Activated naive CD4-positive, alpha-beta T cell treated with anti-CD3 and anti-CD28 coated beads, Interleukin-2, amount 50 U/mL, for 72 hours (primary cell): ENCODE measurements at regions not wholly inside any gene's neighbourhood (a gene's known extent, or its start where the extent isn't known, plus 50 kb on each side); places are given as distances from the start of the nearest gene placed in this dataset.

Experiments used
- ATAC-seq, 2 donors: fragments of 150-1000 bp; cut with Tn5 transposase; 2 replicates each; pipeline ENCODE4 v1.10.0; 2021; ENCODE audit warnings: mild to moderate bottlenecking in 2 of 2, moderate library complexity in 2 of 2
- DNase-seq, 2 donors: peaks; one replicate each; pipeline ENCODE4 v3.0.0; 2021 to 2022; ENCODE audit warnings: low spot score in 2 of 2
- H3K27ac Mint-ChIP-seq, 2 donors: one replicate each; pipeline ENCODE4 v1.8.0; 2022; ENCODE audit warnings: mild to moderate bottlenecking in 2 of 2, mixed read lengths in 2 of 2
- H3K36me3 Mint-ChIP-seq, 2 donors: one replicate each; pipeline ENCODE4 v1.8.0; 2022; ENCODE audit warnings: mixed read lengths in 2 of 2
- H3K9me3 Mint-ChIP-seq, 2 donors: one replicate each; pipeline ENCODE4 v1.8.0; 2022; ENCODE audit warnings: mixed read lengths in 2 of 2

DNA sequence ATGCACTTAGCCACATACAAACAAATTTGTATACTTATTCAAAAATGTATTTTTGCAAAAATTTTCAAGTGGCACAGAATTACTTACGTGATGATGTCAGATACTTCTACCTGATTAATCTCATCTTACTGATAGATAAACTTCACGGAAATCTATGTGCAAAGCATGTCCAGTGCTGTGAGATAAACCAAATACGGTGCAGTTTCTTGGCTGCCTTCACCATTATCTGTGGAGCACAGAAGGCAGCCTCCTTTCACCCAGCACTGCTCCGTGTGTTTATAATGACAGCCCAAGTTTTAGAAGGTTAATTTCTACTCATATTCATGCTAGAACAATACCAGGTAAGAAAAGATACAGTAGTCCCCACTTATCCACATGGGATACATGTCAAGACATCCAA lies 59.0 kb upstream of the PDE10A start:
- Mint-ChIP-seq H3K27ac (no peak overlapping the region), H3K36me3 (no peaks in the 10 kb centered on the region), H3K9me3 (no peaks in the 10 kb centered on the region)
- no peak for DNase-seq
- ATAC-seq, result no peak

- no peak overlapping the region for H3K27ac Mint-ChIP-seq
- DNase-seq (no peak), ATAC-seq (no peak)
- no peaks in the 10 kb centered on the region for H3K36me3 Mint-ChIP-seq
- H3K9me3 Mint-ChIP-seq, result no peaks in the 10 kb centered on the region
Measured at GRCh38 chr6:165721356-165721755, 58.3 kb upstream of the PDE10A start.

- H3K9me3 Mint-ChIP-seq, result no peaks in the 10 kb centered on the region
- H3K27ac Mint-ChIP-seq, result no peak overlapping the region
- H3K36me3 Mint-ChIP-seq, result no peaks in the 10 kb centered on the region
Measured at GRCh38 chr6:165718491-165718891, 55.5 kb upstream of the PDE10A start.

DNA sequence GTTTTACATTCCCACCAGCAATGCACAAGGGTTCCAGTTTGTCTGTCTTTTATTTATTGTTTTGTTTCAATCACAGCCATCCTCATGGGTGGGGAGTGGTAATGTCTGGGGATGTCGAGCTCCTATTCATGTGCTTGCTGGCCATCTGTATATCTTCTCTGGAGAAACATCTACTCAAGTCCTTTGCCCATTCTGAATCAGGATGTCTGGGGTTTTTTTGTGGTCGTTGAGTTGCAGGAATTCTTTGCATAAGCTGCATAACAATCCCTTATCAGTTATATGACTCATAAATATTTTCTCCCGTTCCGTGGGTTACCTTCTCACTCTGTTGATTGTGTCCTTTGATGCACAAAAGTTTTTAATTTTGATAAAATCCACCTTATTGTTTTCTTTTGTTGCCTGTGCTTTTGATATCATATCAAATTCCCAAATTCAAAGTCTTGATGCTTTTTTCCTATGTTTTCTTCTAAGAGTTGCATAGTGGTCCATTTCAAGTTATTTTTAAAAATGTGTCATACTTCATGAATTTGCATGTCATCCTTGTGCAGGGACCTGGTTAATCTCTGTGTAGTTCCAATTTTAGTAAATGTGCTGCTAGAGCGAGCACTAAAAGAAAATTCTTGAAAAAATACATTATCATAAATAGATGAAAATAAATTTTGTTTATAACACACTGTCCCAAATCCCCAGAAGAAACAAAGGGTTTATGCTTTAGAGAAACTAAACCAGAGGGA lies 54.9 kb upstream of the PDE10A start:
- no peaks in the 10 kb centered on the region for H3K36me3 Mint-ChIP-seq

More at GRCh38 chr6:165718491-165718891, 55.5 kb upstream of the PDE10A start:
- ATAC-seq, result no peak
- DNase-seq, result no peak

DNA sequence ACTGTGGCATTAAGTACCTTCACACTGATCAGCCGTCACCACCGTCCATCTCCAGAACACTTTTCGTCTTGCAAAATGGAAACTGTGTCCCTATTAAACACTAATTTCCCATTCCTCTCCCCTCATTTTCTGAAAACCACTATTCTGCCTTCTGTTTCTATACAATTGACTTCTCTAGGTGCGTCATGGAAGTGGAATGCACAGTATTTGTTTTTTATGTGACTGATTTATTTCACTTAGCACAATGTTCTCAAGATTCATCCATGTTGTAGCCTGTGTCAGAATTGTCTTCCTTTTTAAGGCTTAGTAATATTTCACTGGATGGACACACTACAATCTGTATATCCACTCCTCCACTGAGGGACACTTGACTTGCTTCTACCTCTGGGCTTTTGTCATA lies 53.8 kb upstream of the PDE10A start:
- Mint-ChIP-seq H3K27ac (no peak overlapping the region), H3K9me3 (no peaks in the 10 kb centered on the region), H3K36me3 (no peaks in the 10 kb centered on the region)
- DNase-seq (no peak), ATAC-seq (no peak)

More for the DNA sequence above, 54.9 kb upstream of the PDE10A start:
- ATAC-seq (no peak), DNase-seq (no peak)
- Mint-ChIP-seq H3K27ac (no peak overlapping the region), H3K9me3 (no peaks in the 10 kb centered on the region)

- Mint-ChIP-seq H3K9me3 (no peaks in the 10 kb centered on the region), H3K27ac (no peak overlapping the region), H3K36me3 (no peaks in the 10 kb centered on the region)
- ATAC-seq (no peak), DNase-seq (no peak)
Measured at GRCh38 chr6:165715428-165715827, 52.4 kb upstream of the PDE10A start.

DNA sequence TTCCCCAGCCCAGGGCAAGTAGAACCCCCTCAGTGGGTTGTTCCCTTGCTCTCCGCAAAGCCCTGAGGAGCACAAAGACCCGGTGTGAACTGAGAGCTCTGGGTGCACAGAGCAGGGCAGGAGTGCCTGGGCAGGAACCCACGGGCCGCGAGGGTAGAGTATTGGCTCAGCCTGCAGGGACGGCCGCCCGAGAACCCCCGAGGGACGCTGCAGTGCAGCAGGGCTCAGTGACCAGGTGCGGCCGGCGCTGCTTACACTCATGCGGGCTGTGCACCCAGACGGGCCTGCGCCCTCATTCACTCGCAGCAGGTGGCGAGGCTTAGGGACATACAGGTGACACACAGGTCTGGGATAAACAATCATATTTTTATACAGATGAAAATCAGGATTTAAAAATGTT lies 51.9 kb upstream of the PDE10A start:
- no peak for DNase-seq
- H3K9me3 Mint-ChIP-seq, result peaks cover 2 to 3% of the 10 kb centered on the region in 2 donors
- peaks cover 0 to 3% of the 10 kb centered on the region in 2 donors for H3K36me3 Mint-ChIP-seq
- no peak for ATAC-seq
- H3K27ac Mint-ChIP-seq, result no peak overlapping the region

DNA sequence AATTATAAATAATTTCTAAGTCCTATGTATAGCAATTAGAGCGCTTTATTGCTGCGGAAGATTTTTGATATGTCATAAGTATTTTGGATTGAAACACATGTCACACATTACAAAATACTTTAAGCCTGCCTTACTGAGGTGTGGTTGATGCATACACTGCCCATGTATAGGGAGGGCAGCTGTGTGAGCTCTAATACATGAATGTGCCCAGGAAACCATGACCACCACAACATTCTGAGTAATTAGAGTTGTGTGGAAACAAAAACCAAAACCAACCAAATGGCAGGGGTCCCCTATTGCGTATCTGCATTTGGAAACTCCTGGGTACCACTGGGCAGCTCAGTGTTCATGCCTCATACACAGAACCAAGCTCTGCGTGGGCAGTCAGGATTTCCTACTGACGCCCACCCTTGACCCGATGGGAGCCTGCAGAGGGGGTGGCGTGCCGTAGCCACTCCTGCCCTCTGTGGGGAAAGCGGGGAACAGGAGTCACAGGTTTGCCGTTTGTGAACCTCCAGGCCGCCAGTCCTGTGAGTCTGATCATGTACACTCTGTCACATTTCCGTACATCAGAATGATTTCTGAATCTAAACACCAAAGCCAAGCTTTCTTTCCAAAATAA lies 50.9 kb upstream of the PDE10A start:
- DNase-seq (no peak), ATAC-seq (no peak)
- Mint-ChIP-seq H3K9me3 (peaks cover 5 to 6% of the 10 kb centered on the region in 2 donors), H3K36me3 (peaks cover 0 to 6% of the 10 kb centered on the region in 2 donors), H3K27ac (no peak overlapping the region)
